HEK293 (cell line): ENCODE measurements at regions not wholly inside any gene's neighbourhood (a gene's known extent, or its start where the extent isn't known, plus 50 kb on each side); places are given as distances from the start of the nearest gene placed in this dataset.

Experiments used
- CTCF ChIA-PET: fragments of 350-600 bp; formaldehyde crosslinking; extraction: SDS; loops from one replicate; lab custom pipeline; 2021; ENCODE audit warnings: antibody characterized with exemption; lab: Yijun Ruan, JAX
- POLR2A ChIA-PET: fragments of 300-600 bp; formaldehyde crosslinking; extraction: SDS; loops from one replicate; lab custom pipeline; 2020; ENCODE audit warnings: antibody characterized with exemption, inconsistent platforms; lab: Yijun Ruan, JAX
- H3K27ac ChIP-seq: fragments of 200-500 bp; sonication (Bioruptor generic); 2 replicates; pipeline ENCODE4 v1.5.1; 2014; ENCODE audit warnings: low read depth, low read length, control low read depth, inconsistent platforms; ENCODE audit errors: extremely low read depth
- H3K36me3 ChIP-seq, 2 experiments: fragments of 200-500 bp in 1 of 2; sonication (Bioruptor generic) in 1 of 2; 1 replicate in 1 of 2; 2 replicates in 1 of 2; pipeline ENCODE4 v1.5.1; 2014 to 2017; ENCODE audit warnings: inconsistent platforms in 2 of 2, low read length in 2 of 2; ENCODE audit not compliant: control insufficient read depth in 2 of 2, insufficient read depth in 1 of 2
- H3K4me1 ChIP-seq: fragments of 200-500 bp; sonication (Bioruptor generic); 2 replicates; pipeline ENCODE4 v1.5.1; 2014; ENCODE audit warnings: mild to moderate bottlenecking, low read length, inconsistent platforms; ENCODE audit not compliant: control insufficient read depth, insufficient read depth
- H3K4me3 ChIP-seq: 2 replicates; pipeline ENCODE4 v1.5.1; 2011; ENCODE audit warnings: low read depth, mild to moderate bottlenecking, control low read depth, low read length, moderate library complexity
- H3K9me3 ChIP-seq: fragments of 200-500 bp; sonication (Bioruptor generic); 2 replicates; pipeline ENCODE4 v1.5.1; 2014; ENCODE audit warnings: low read depth, low read length, inconsistent platforms; ENCODE audit not compliant: control insufficient read depth, insufficient read depth
- BCL6B ChIP-seq: fragments of 450-650 bp; formaldehyde crosslinking; IDR thresholded peaks from 2 replicates; pipeline ENCODE4 v1.5.1; 2017; ENCODE audit warnings: missing biosample characterization, missing genetic modification characterization
- CTCF ChIP-seq: fragments of 450-650 bp; formaldehyde crosslinking; IDR thresholded peaks from 2 replicates; pipeline ENCODE4 v1.5.1; 2016; ENCODE audit warnings: missing biosample characterization, missing genetic modification characterization
- PRDM2 ChIP-seq: fragments of 450-650 bp; formaldehyde crosslinking; IDR thresholded peaks from 2 replicates; pipeline ENCODE4 v1.5.1; 2016; ENCODE audit warnings: missing biosample characterization, missing genetic modification characterization, borderline replicate concordance
- YY2 ChIP-seq: fragments of 450-650 bp; formaldehyde crosslinking; IDR thresholded peaks from 2 replicates; pipeline ENCODE4 v1.5.1; 2016; ENCODE audit warnings: missing biosample characterization, missing genetic modification characterization
- ZBTB1 ChIP-seq: fragments of 450-650 bp; formaldehyde crosslinking; IDR thresholded peaks from 2 replicates; pipeline ENCODE4 v1.5.1; 2016; ENCODE audit warnings: missing biosample characterization, missing genetic modification characterization
- ZNF140 ChIP-seq: fragments of 450-650 bp; formaldehyde crosslinking; IDR thresholded peaks from 2 replicates; pipeline ENCODE4 v1.5.1; 2016; ENCODE audit warnings: missing biosample characterization, missing genetic modification characterization
- ZNF175 ChIP-seq: fragments of 450-650 bp; formaldehyde crosslinking; IDR thresholded peaks from 2 replicates; pipeline ENCODE4 v1.5.1; 2016; ENCODE audit warnings: missing biosample characterization, missing genetic modification characterization
- ZNF184 ChIP-seq: fragments of 450-650 bp; IDR thresholded peaks from 2 replicates; pipeline ENCODE4 v1.5.1; 2018; ENCODE audit warnings: missing biosample characterization, mild to moderate bottlenecking, missing genetic modification characterization
- ZNF214 ChIP-seq: fragments of 450-650 bp; formaldehyde crosslinking; IDR thresholded peaks from 2 replicates; pipeline ENCODE4 v1.5.1; 2017; ENCODE audit warnings: missing biosample characterization, mild to moderate bottlenecking, missing genetic modification characterization, borderline replicate concordance
- ZNF26 ChIP-seq: fragments of 450-650 bp; formaldehyde crosslinking; IDR thresholded peaks from 2 replicates; pipeline ENCODE4 v1.5.1; 2016; ENCODE audit warnings: missing biosample characterization, missing genetic modification characterization
- ZNF274 ChIP-seq, 2 experiments: fragments of 200-500 bp in 1 of 2; fragments of 450-650 bp in 1 of 2; sonication (Bioruptor generic) in 1 of 2; formaldehyde crosslinking in 1 of 2; IDR thresholded peaks; 2 replicates each; pipeline versions ENCODE4 v1.5.1 to v1.6.1; 2014 to 2016; ENCODE audit warnings: borderline replicate concordance in 1 of 2, inconsistent platforms in 1 of 2, low read length in 1 of 2, missing biosample characterization in 1 of 2, missing genetic modification characterization in 1 of 2
- ZNF335 ChIP-seq: fragments of 450-650 bp; formaldehyde crosslinking; conservative IDR thresholded peaks from 2 replicates; pipeline ENCODE4 v1.5.1; 2016; ENCODE audit warnings: missing biosample characterization, missing genetic modification characterization
- ZNF521 ChIP-seq: fragments of 450-650 bp; formaldehyde crosslinking; IDR thresholded peaks from 2 replicates; pipeline ENCODE4 v1.5.1; 2017; ENCODE audit warnings: missing biosample characterization, mild to moderate bottlenecking, missing genetic modification characterization
- ZNF544 ChIP-seq: fragments of 450-650 bp; formaldehyde crosslinking; IDR thresholded peaks from 2 replicates; pipeline ENCODE4 v1.5.0; 2017; ENCODE audit warnings: missing biosample characterization, missing genetic modification characterization
- ZNF548 ChIP-seq: fragments of 450-650 bp; formaldehyde crosslinking; IDR thresholded peaks from 2 replicates; pipeline ENCODE4 v1.5.1; 2016; ENCODE audit warnings: missing biosample characterization, missing genetic modification characterization
- ZNF585B ChIP-seq: fragments of 450-650 bp; formaldehyde crosslinking; IDR thresholded peaks from 2 replicates; pipeline ENCODE4 v1.5.1; 2016; ENCODE audit warnings: missing biosample characterization, missing genetic modification characterization
- ZNF692 ChIP-seq: fragments of 450-650 bp; formaldehyde crosslinking; IDR thresholded peaks from 2 replicates; pipeline ENCODE4 v1.5.1; 2016; ENCODE audit warnings: missing biosample characterization, missing genetic modification characterization
- ZNF768 ChIP-seq: fragments of 450-650 bp; formaldehyde crosslinking; IDR thresholded peaks from 2 replicates; pipeline ENCODE4 v1.5.1; 2018; ENCODE audit warnings: missing biosample characterization, mild to moderate bottlenecking, missing genetic modification characterization
- ZNF792 ChIP-seq: fragments of 450-650 bp; formaldehyde crosslinking; IDR thresholded peaks from 2 replicates; pipeline ENCODE4 v1.5.1; 2016; ENCODE audit warnings: missing biosample characterization, missing genetic modification characterization
- TF ChIP-seq, protein P1 (sequence below): fragments of 450-650 bp; formaldehyde crosslinking; conservative IDR thresholded peaks from 2 replicates; pipeline ENCODE4 v1.5.1; 2016; ENCODE audit warnings: low read depth, missing biosample characterization, missing genetic modification characterization

DNA sequence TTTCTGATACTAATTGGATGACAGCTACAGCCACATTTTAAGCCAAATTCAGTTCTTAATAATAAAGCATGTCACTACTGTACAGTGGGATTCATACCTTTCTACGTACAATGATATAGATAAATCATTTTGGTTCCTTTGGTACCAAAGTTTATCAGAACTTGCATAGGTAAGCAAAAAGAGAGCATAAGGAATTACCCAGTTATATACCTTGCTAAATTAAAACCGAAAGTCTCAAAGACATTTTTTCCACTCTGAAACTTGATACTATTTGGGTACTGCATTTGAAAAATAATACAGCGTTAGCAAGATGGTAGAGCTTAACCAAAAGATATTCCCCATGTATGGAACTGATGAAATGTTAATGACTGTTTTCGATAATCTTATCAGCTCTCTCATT lies 400.9 kb upstream of the ADGRL3 start (continued):
- no peak for TF ChIP-seq PRDM2
- no peak for TF ChIP-seq ZNF175 (tag by site-specific recombination)
- TF ChIP-seq ZNF274 (IDR thresholded peaks at IDR 0.05; ENCODE audit: low read length), result no peak
- no peak for TF ChIP-seq ZNF274 (tag by site-specific recombination; IDR thresholded peaks at IDR 0.05; ENCODE audit: borderline replicate concordance)
- TF ChIP-seq ZNF140 (tag by site-specific recombination), result no peak
- TF ChIP-seq ZNF548 (tag by site-specific recombination), result no peak

DNA sequence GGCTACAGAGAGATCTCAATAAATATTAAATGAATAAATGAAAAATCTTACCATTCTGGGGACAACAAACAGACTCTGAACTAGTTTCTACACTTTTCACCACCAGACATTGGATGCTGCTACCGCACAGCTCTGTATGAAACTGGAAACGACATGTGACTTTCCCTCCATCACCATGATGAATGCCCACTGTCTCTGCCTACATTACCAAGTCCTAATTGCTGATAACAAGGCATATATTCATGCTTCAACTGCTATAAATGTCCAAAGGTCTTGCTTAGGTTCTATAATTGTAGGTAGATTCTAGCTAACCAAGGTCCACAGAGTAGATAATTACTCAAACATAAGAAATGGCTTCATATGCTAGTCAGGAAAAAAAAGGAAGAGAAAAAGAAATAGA lies 399.4 kb upstream of the ADGRL3 start:
- H3K4me1 ChIP-seq, result no peaks in the 10 kb centered on the region
- CTCF ChIA-PET, result interaction anchor here (0.8 kb wide), 1 partner anchor 112 kb away, joined by 3 read pairs; no protein-coding TSS in a partner anchor
- POLR2A ChIA-PET, result no interaction called here

More for the DNA sequence above, 399.4 kb upstream of the ADGRL3 start:
- Histone ChIP-seq H3K9me3 (no peaks in the 10 kb centered on the region), H3K4me3 (no peak overlapping the region), H3K27ac (no peak overlapping the region), H3K36me3 (no peaks in the 10 kb centered on the region)
- no peak for TF ChIP-seq ZNF214
- no peak for TF ChIP-seq BCL6B (tag by site-specific recombination)
- no peak for TF ChIP-seq ZNF692 (tag by site-specific recombination)
- no peak for TF ChIP-seq ZNF792 (tag by site-specific recombination)
- no peak for TF ChIP-seq YY2 (tag by site-specific recombination)
- TF ChIP-seq ZNF585B (tag by site-specific recombination), result no peak
- TF ChIP-seq ZNF184, result no peak
- no peak for TF ChIP-seq CTCF (tag by site-specific recombination)
- no peak for TF ChIP-seq ZNF544 (tag by site-specific recombination)
- TF ChIP-seq ZNF521 (tag by site-specific recombination), result no peak
- no peak for TF ChIP-seq ZNF768 (tag by site-specific recombination)
- TF ChIP-seq, protein P1, sequence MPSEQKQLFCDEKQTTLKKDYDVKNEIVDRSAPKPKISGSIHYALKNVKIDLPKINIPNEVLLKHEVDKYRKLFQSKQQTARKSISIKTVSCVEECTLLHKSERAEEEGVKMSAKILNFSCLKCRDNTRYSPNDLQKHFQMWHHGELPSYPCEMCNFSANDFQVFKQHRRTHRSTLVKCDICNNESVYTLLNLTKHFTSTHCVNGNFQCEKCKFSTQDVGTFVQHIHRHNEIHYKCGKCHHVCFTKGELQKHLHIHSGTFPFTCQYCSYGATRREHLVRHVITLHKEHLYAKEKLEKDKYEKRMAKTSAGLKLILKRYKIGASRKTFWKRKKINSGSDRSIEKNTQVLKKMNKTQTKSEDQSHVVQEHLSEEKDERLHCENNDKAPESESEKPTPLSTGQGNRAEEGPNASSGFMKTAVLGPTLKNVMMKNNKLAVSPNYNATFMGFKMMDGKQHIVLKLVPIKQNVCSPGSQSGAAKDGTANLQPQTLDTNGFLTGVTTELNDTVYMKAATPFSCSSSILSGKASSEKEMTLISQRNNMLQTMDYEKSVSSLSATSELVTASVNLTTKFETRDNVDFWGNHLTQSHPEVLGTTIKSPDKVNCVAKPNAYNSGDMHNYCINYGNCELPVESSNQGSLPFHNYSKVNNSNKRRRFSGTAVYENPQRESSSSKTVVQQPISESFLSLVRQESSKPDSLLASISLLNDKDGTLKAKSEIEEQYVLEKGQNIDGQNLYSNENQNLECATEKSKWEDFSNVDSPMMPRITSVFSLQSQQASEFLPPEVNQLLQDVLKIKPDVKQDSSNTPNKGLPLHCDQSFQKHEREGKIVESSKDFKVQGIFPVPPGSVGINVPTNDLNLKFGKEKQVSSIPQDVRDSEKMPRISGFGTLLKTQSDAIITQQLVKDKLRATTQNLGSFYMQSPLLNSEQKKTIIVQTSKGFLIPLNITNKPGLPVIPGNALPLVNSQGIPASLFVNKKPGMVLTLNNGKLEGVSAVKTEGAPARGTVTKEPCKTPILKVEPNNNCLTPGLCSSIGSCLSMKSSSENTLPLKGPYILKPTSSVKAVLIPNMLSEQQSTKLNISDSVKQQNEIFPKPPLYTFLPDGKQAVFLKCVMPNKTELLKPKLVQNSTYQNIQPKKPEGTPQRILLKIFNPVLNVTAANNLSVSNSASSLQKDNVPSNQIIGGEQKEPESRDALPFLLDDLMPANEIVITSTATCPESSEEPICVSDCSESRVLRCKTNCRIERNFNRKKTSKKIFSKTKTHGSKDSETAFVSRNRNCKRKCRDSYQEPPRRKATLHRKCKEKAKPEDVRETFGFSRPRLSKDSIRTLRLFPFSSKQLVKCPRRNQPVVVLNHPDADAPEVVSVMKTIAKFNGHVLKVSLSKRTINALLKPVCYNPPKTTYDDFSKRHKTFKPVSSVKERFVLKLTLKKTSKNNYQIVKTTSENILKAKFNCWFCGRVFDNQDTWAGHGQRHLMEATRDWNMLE (tag by site-specific recombination), result no peak
- TF ChIP-seq ZNF335, result no peak
- no peak for TF ChIP-seq ZBTB1
- TF ChIP-seq ZNF26, result no peak
